ENCODE measurements at regions not wholly inside any gene's neighbourhood (a gene's known extent, or its start where the extent isn't known, plus 50 kb on each side); places are given as distances from the start of the nearest gene placed in this dataset.

GRCh38 chr6:104305206-104305605, 554.5 kb downstream of the HACE1 start:
- Histone ChIP-seq H3K36me3 (ENCODE audit: control insufficient read depth, insufficient read depth, low read length) (no peaks in the 10 kb centered on the region), H3K27me3 (ENCODE audit: control insufficient read depth, insufficient read depth, low read length) (no peaks in the 10 kb centered on the region), H3K27ac (ENCODE audit: low read length) (no peak overlapping the region), H3K4me3 (ENCODE audit: low read length) (no peak overlapping the region), H3K9me3 (ENCODE audit: control insufficient read depth, low read depth, low read length) (no peaks in the 10 kb centered on the region), H3K4me1 (ENCODE audit: control insufficient read depth, insufficient read depth, low read length) (no peaks in the 10 kb centered on the region)
- DNase-seq, result no peak
- WGBS (ENCODE audit: insufficient coverage, low lambda C conversion rate), result no CpG with 5 or more reads among the region's 5 CpGs

GRCh38 chr6:104301951-104302350, 557.8 kb downstream of the HACE1 start:
- H3K4me1 ChIP-seq (ENCODE audit: control insufficient read depth, insufficient read depth, low read length), result no peaks in the 10 kb centered on the region
- no peaks in the 10 kb centered on the region for H3K27me3 ChIP-seq (ENCODE audit: control insufficient read depth, insufficient read depth, low read length)
- WGBS (ENCODE audit: insufficient coverage, low lambda C conversion rate), result no CpG with 5 or more reads among the region's 10 CpGs
- H3K4me3 ChIP-seq (ENCODE audit: low read length), result no peak overlapping the region
- no peak for DNase-seq
- H3K27ac ChIP-seq (ENCODE audit: low read length), result no peak overlapping the region
- no peaks in the 10 kb centered on the region for H3K36me3 ChIP-seq (ENCODE audit: control insufficient read depth, insufficient read depth, low read length)
- H3K9me3 ChIP-seq (ENCODE audit: control insufficient read depth, low read depth, low read length), result no peaks in the 10 kb centered on the region

- H3K9me3 ChIP-seq (ENCODE audit: control insufficient read depth, low read depth, low read length), result no peaks in the 10 kb centered on the region
- 100% methylated on average over 1 of the region's 1 CpG for WGBS (ENCODE audit: insufficient coverage, low lambda C conversion rate)
- no peak overlapping the region for H3K4me3 ChIP-seq (ENCODE audit: low read length)
- no peaks in the 10 kb centered on the region for H3K4me1 ChIP-seq (ENCODE audit: control insufficient read depth, insufficient read depth, low read length)
- H3K27ac ChIP-seq (ENCODE audit: low read length), result no peak overlapping the region
- H3K27me3 ChIP-seq (ENCODE audit: control insufficient read depth, insufficient read depth, low read length), result no peaks in the 10 kb centered on the region
- H3K36me3 ChIP-seq (ENCODE audit: control insufficient read depth, insufficient read depth, low read length), result no peaks in the 10 kb centered on the region
- DNase-seq, result no peak
Measured at GRCh38 chr6:104286641-104287040, 573.1 kb downstream of the HACE1 start.

GRCh38 chr6:104284872-104285271, 574.8 kb downstream of the HACE1 start:
- no peaks in the 10 kb centered on the region for H3K27me3 ChIP-seq (ENCODE audit: control insufficient read depth, insufficient read depth, low read length)
- WGBS (ENCODE audit: insufficient coverage, low lambda C conversion rate), result no CpG with 5 or more reads among the region's 4 CpGs
- no peak for DNase-seq

GRCh38 chr6:104282581-104282980, 577.1 kb downstream of the HACE1 start:
- no peaks in the 10 kb centered on the region for H3K4me1 ChIP-seq (ENCODE audit: control insufficient read depth, insufficient read depth, low read length)
- WGBS (ENCODE audit: insufficient coverage, low lambda C conversion rate), result 87% methylated on average over 2 of the region's 2 CpGs
- no peaks in the 10 kb centered on the region for H3K36me3 ChIP-seq (ENCODE audit: control insufficient read depth, insufficient read depth, low read length)
- no peaks in the 10 kb centered on the region for H3K9me3 ChIP-seq (ENCODE audit: control insufficient read depth, low read depth, low read length)
- no peaks in the 10 kb centered on the region for H3K27me3 ChIP-seq (ENCODE audit: control insufficient read depth, insufficient read depth, low read length)
- DNase-seq, result no peak
- no peak overlapping the region for H3K27ac ChIP-seq (ENCODE audit: low read length)
- H3K4me3 ChIP-seq (ENCODE audit: low read length), result no peak overlapping the region

More at GRCh38 chr6:104284872-104285271, 574.8 kb downstream of the HACE1 start:
- Histone ChIP-seq H3K4me3 (ENCODE audit: low read length) (no peak overlapping the region), H3K4me1 (ENCODE audit: control insufficient read depth, insufficient read depth, low read length) (no peaks in the 10 kb centered on the region), H3K27ac (ENCODE audit: low read length) (no peak overlapping the region), H3K9me3 (ENCODE audit: control insufficient read depth, low read depth, low read length) (no peaks in the 10 kb centered on the region), H3K36me3 (ENCODE audit: control insufficient read depth, insufficient read depth, low read length) (no peaks in the 10 kb centered on the region)

- Histone ChIP-seq H3K4me3 (ENCODE audit: low read length) (no peak overlapping the region), H3K27me3 (ENCODE audit: control insufficient read depth, insufficient read depth, low read length) (no peaks in the 10 kb centered on the region), H3K27ac (ENCODE audit: low read length) (no peak overlapping the region), H3K9me3 (ENCODE audit: control insufficient read depth, low read depth, low read length) (no peaks in the 10 kb centered on the region), H3K4me1 (ENCODE audit: control insufficient read depth, insufficient read depth, low read length) (no peaks in the 10 kb centered on the region), H3K36me3 (ENCODE audit: control insufficient read depth, insufficient read depth, low read length) (no peaks in the 10 kb centered on the region)
- DNase-seq, result no peak
- 33% methylated on average over 1 of the region's 3 CpGs for WGBS (ENCODE audit: insufficient coverage, low lambda C conversion rate)
Measured at GRCh38 chr6:104281370-104281769, 578.3 kb downstream of the HACE1 start.

- WGBS (ENCODE audit: insufficient coverage, low lambda C conversion rate), result no CpG with 5 or more reads among the region's 1 CpG
Measured at GRCh38 chr6:104268389-104268788, 591.3 kb downstream of the HACE1 start.

GRCh38 chr6:104266922-104267321, 592.8 kb downstream of the HACE1 start:
- Histone ChIP-seq H3K4me3 (ENCODE audit: low read length) (no peak overlapping the region), H3K27ac (ENCODE audit: low read length) (no peak overlapping the region), H3K9me3 (ENCODE audit: control insufficient read depth, low read depth, low read length) (no peaks in the 10 kb centered on the region), H3K36me3 (ENCODE audit: control insufficient read depth, insufficient read depth, low read length) (no peaks in the 10 kb centered on the region), H3K27me3 (ENCODE audit: control insufficient read depth, insufficient read depth, low read length) (no peaks in the 10 kb centered on the region), H3K4me1 (ENCODE audit: control insufficient read depth, insufficient read depth, low read length) (no peaks in the 10 kb centered on the region)
- WGBS (ENCODE audit: insufficient coverage, low lambda C conversion rate), result 85% methylated on average over 2 of the region's 2 CpGs
- DNase-seq, result no peak

More at GRCh38 chr6:104268389-104268788, 591.3 kb downstream of the HACE1 start:
- no peak for DNase-seq
- Histone ChIP-seq H3K4me1 (ENCODE audit: control insufficient read depth, insufficient read depth, low read length) (no peaks in the 10 kb centered on the region), H3K9me3 (ENCODE audit: control insufficient read depth, low read depth, low read length) (no peaks in the 10 kb centered on the region), H3K36me3 (ENCODE audit: control insufficient read depth, insufficient read depth, low read length) (no peaks in the 10 kb centered on the region), H3K4me3 (ENCODE audit: low read length) (no peak overlapping the region), H3K27me3 (ENCODE audit: control insufficient read depth, insufficient read depth, low read length) (no peaks in the 10 kb centered on the region), H3K27ac (ENCODE audit: low read length) (no peak overlapping the region)

- Histone ChIP-seq H3K9me3 (ENCODE audit: control insufficient read depth, low read depth, low read length) (no peaks in the 10 kb centered on the region), H3K36me3 (ENCODE audit: control insufficient read depth, insufficient read depth, low read length) (no peaks in the 10 kb centered on the region), H3K27ac (ENCODE audit: low read length) (no peak overlapping the region), H3K4me3 (ENCODE audit: low read length) (no peak overlapping the region), H3K4me1 (ENCODE audit: control insufficient read depth, insufficient read depth, low read length) (no peaks in the 10 kb centered on the region), H3K27me3 (ENCODE audit: control insufficient read depth, insufficient read depth, low read length) (no peaks in the 10 kb centered on the region)
- DNase-seq, result no peak
- 82% methylated on average over 2 of the region's 3 CpGs for WGBS (ENCODE audit: insufficient coverage, low lambda C conversion rate)
Measured at GRCh38 chr6:104256646-104257045, 603.1 kb downstream of the HACE1 start.

- Histone ChIP-seq H3K36me3 (ENCODE audit: control insufficient read depth, insufficient read depth, low read length) (no peaks in the 10 kb centered on the region), H3K27me3 (ENCODE audit: control insufficient read depth, insufficient read depth, low read length) (no peaks in the 10 kb centered on the region), H3K4me1 (ENCODE audit: control insufficient read depth, insufficient read depth, low read length) (no peaks in the 10 kb centered on the region), H3K4me3 (ENCODE audit: low read length) (no peak overlapping the region), H3K9me3 (ENCODE audit: control insufficient read depth, low read depth, low read length) (no peaks in the 10 kb centered on the region), H3K27ac (ENCODE audit: low read length) (no peak overlapping the region)
- DNase-seq, result no peak
- WGBS (ENCODE audit: insufficient coverage, low lambda C conversion rate), result no CpG with 5 or more reads among the region's 3 CpGs
Measured at GRCh38 chr6:104253236-104253635, 606.5 kb downstream of the HACE1 start.

- Histone ChIP-seq H3K4me3 (ENCODE audit: low read length) (no peak overlapping the region), H3K9me3 (ENCODE audit: control insufficient read depth, low read depth, low read length) (no peaks in the 10 kb centered on the region), H3K36me3 (ENCODE audit: control insufficient read depth, insufficient read depth, low read length) (no peaks in the 10 kb centered on the region), H3K27ac (ENCODE audit: low read length) (no peak overlapping the region), H3K4me1 (ENCODE audit: control insufficient read depth, insufficient read depth, low read length) (no peaks in the 10 kb centered on the region), H3K27me3 (ENCODE audit: control insufficient read depth, insufficient read depth, low read length) (no peaks in the 10 kb centered on the region)
- DNase-seq, result no peak
Measured at GRCh38 chr6:104252276-104252675, 607.4 kb downstream of the HACE1 start.

Measured in large intestine (tissue), 3 donors.